Astrocyte (in vitro differentiated cells and primary cell): ENCODE measurements at regions not wholly inside any gene's neighbourhood (a gene's known extent, or its start where the extent isn't known, plus 50 kb on each side); places are given as distances from the start of the nearest gene placed in this dataset.

Experiments
- DNase-seq: peaks from one replicate; pipeline ENCODE4 v3.0.0-alpha.2; 2010; ENCODE audit warnings: low read depth
- FAIRE-seq: peaks from 2 replicates; lab custom pipeline; 2011; peaks lifted over from hg19 to GRCh38; lab: Jason Lieb, UNC
- H2AFZ ChIP-seq: 2 replicates; pipeline ENCODE4 v1.6.0; 2012; ENCODE audit warnings: low read depth, low read length, inconsistent platforms
- H3K27ac ChIP-seq: 2 replicates; pipeline ENCODE4 v1.5.1; 2011; ENCODE audit warnings: low read depth, low read length, inconsistent platforms
- H3K27me3 ChIP-seq: 2 replicates; pipeline ENCODE4 v1.6.0; 2011; ENCODE audit warnings: low read length, inconsistent platforms; ENCODE audit not compliant: insufficient read depth
- H3K36me3 ChIP-seq: 2 replicates; pipeline ENCODE4 v1.5.1; 2011; ENCODE audit warnings: low read length, inconsistent platforms; ENCODE audit not compliant: insufficient read depth
- H3K4me1 ChIP-seq: 2 replicates; pipeline ENCODE4 v1.5.1; 2011; ENCODE audit warnings: low read length, inconsistent platforms; ENCODE audit not compliant: insufficient read depth
- H3K4me2 ChIP-seq: 2 replicates; pipeline ENCODE4 v1.6.0; 2012; ENCODE audit warnings: low read length, inconsistent platforms
- H3K4me3 ChIP-seq: 2 replicates; pipeline ENCODE4 v1.5.1; 2011; ENCODE audit warnings: low read depth, mild to moderate bottlenecking, low read length, inconsistent platforms; ENCODE audit not compliant: insufficient read depth
- H3K79me2 ChIP-seq: 2 replicates; pipeline ENCODE4 v1.6.0; 2012; ENCODE audit warnings: mild to moderate bottlenecking, low read length, inconsistent platforms; ENCODE audit not compliant: insufficient read depth
- H3K9ac ChIP-seq: 2 replicates; pipeline ENCODE4 v1.6.0; 2012; ENCODE audit warnings: mild to moderate bottlenecking, low read length, inconsistent platforms
- H3K9me3 ChIP-seq: 2 replicates; pipeline ENCODE4 v1.5.1; 2012; ENCODE audit warnings: low read depth, mild to moderate bottlenecking, low read length, inconsistent platforms; ENCODE audit not compliant: insufficient read depth
- H4K20me1 ChIP-seq: 2 replicates; pipeline ENCODE4 v1.6.0; 2012; ENCODE audit warnings: low read length, inconsistent platforms; ENCODE audit not compliant: insufficient read depth
- H3K27ac Mint-ChIP-seq: one replicate; pipeline ENCODE4 v1.8.0; 2021; ENCODE audit warnings: mild to moderate bottlenecking, mixed read lengths; ENCODE audit not compliant: unreplicated experiment
- H3K27me3 Mint-ChIP-seq: one replicate; pipeline ENCODE4 v1.8.0; 2021; ENCODE audit warnings: low read depth, mixed read lengths; ENCODE audit not compliant: unreplicated experiment
- H3K36me3 Mint-ChIP-seq: one replicate; pipeline ENCODE4 v1.8.0; 2021; ENCODE audit warnings: low read depth, mixed read lengths; ENCODE audit not compliant: unreplicated experiment
- H3K4me1 Mint-ChIP-seq: one replicate; pipeline ENCODE4 v1.8.0; 2021; ENCODE audit warnings: low read depth, mixed read lengths; ENCODE audit not compliant: unreplicated experiment
- H3K4me3 Mint-ChIP-seq: one replicate; pipeline ENCODE4 v1.8.0; 2021; ENCODE audit warnings: mild to moderate bottlenecking, moderate library complexity, mixed read lengths; ENCODE audit not compliant: unreplicated experiment
- H3K9me3 Mint-ChIP-seq: one replicate; pipeline ENCODE4 v1.8.0; 2021; ENCODE audit warnings: mild to moderate bottlenecking, mixed read lengths; ENCODE audit not compliant: unreplicated experiment
- CTCF ChIP-seq: IDR thresholded peaks from 2 replicates; pipeline ENCODE4 v1.5.1; 2011; ENCODE audit warnings: low read depth, mild to moderate bottlenecking, inconsistent platforms, low read length, moderate library complexity; ENCODE audit not compliant: insufficient read depth
- EZH2 ChIP-seq: IDR thresholded peaks from 2 replicates; pipeline ENCODE4 v1.6.1; 2012; ENCODE audit warnings: mild to moderate bottlenecking, low read length, inconsistent platforms; ENCODE audit not compliant: insufficient read depth

- H3K4me3 Mint-ChIP-seq: no peak overlapping the region
- no peaks in the 10 kb centered on the region for H3K36me3 ChIP-seq
- H3K79me2 ChIP-seq: no peaks in the 10 kb centered on the region
- H3K4me3 ChIP-seq: no peak overlapping the region
- H3K9me3 Mint-ChIP-seq: no peaks in the 10 kb centered on the region
- H3K27ac ChIP-seq: no peak overlapping the region
- FAIRE-seq: no peak
- TF ChIP-seq CTCF (no peak), EZH2 (no peak)
- no peaks in the 10 kb centered on the region for H3K27me3 ChIP-seq
- peak overlapping the region; percentile 2 for H3K4me2 ChIP-seq
- DNase-seq: no peak
- H3K4me1 Mint-ChIP-seq: no peaks in the 10 kb centered on the region
- H3K9ac ChIP-seq: no peak overlapping the region
- no peaks in the 10 kb centered on the region for H3K36me3 Mint-ChIP-seq
- no peaks in the 10 kb centered on the region for H3K27me3 Mint-ChIP-seq
- no peak overlapping the region for H3K27ac Mint-ChIP-seq
- H3K4me1 ChIP-seq: no peaks in the 10 kb centered on the region
- H3K9me3 ChIP-seq: no peaks in the 10 kb centered on the region
- H4K20me1 ChIP-seq: no peaks in the 10 kb centered on the region
- H2AFZ ChIP-seq: no peak overlapping the region
Measured at GRCh38 chr1:83086346-83086745, 912.6 kb downstream of the TTLL7 start.

DNA sequence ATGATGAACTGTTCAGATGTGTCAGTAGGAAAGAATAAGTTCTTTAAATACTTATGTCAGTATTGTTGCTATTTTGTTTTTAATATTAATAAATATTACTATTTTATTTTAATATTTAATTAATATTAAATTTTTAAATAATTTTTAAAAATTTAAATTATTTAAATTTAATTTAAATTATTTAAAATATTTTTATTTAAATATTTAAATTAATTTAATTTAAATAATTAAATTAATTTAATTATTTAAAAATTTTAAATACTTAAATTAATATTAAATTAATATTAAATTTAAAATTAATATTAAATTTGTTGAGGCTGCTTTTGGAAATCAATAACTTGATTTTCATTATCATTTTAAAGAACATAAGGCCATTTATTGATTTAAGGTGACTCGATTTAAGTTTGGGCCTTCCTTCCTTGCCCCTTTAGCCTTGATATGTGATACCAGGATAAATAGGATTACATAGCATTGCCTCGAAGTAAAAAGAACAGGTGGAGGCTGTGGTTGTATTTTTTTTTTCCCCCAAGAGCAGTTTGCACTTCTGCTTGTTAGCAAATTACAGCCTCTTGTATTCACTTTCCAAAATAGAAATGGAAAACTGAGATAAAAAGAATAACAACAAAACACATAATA lies 915.2 kb downstream of the TTLL7 start:
- FAIRE-seq (no peak), DNase-seq (no peak)
- Histone ChIP-seq H3K4me1 (no peaks in the 10 kb centered on the region), H3K27me3 (no peaks in the 10 kb centered on the region), H3K9ac (no peak overlapping the region), H2AFZ (no peak overlapping the region), H4K20me1 (no peaks in the 10 kb centered on the region), H3K27ac (no peak overlapping the region), H3K4me2 (no peak overlapping the region), H3K79me2 (no peaks in the 10 kb centered on the region), H3K4me3 (no peak overlapping the region), H3K9me3 (no peaks in the 10 kb centered on the region), H3K36me3 (no peaks in the 10 kb centered on the region)
- H3K4me1 Mint-ChIP-seq: no peaks in the 10 kb centered on the region
- TF ChIP-seq CTCF (no peak), EZH2 (no peak)
- H3K27me3 Mint-ChIP-seq: no peaks in the 10 kb centered on the region
- H3K36me3 Mint-ChIP-seq: no peaks in the 10 kb centered on the region
- H3K4me3 Mint-ChIP-seq: no peak overlapping the region
- peaks cover 1% of the 10 kb centered on the region for H3K9me3 Mint-ChIP-seq
- H3K27ac Mint-ChIP-seq: no peak overlapping the region

GRCh38 chr1:83077411-83077810 lies 921.5 kb downstream of the TTLL7 start:
- FAIRE-seq (no peak), DNase-seq (no peak)
- no peaks in the 10 kb centered on the region for H3K27me3 Mint-ChIP-seq
- Histone ChIP-seq H3K4me1 (no peaks in the 10 kb centered on the region), H3K9me3 (no peaks in the 10 kb centered on the region), H3K27me3 (no peaks in the 10 kb centered on the region), H4K20me1 (no peaks in the 10 kb centered on the region), H2AFZ (no peak overlapping the region), H3K9ac (no peak overlapping the region), H3K4me2 (no peak overlapping the region), H3K27ac (no peak overlapping the region), H3K79me2 (no peaks in the 10 kb centered on the region), H3K4me3 (no peak overlapping the region), H3K36me3 (no peaks in the 10 kb centered on the region)
- peaks cover 1% of the 10 kb centered on the region for H3K9me3 Mint-ChIP-seq
- H3K4me1 Mint-ChIP-seq: no peaks in the 10 kb centered on the region
- no peak overlapping the region for H3K4me3 Mint-ChIP-seq
- H3K27ac Mint-ChIP-seq: no peak overlapping the region
- TF ChIP-seq CTCF (no peak), EZH2 (no peak)
- no peaks in the 10 kb centered on the region for H3K36me3 Mint-ChIP-seq
